HG03432 (cell line): ENCODE measurements at regions not wholly inside any gene's neighbourhood (a gene's known extent, or its start where the extent isn't known, plus 50 kb on each side); places are given as distances from the start of the nearest gene placed in this dataset.

Experiments used
- ATAC-seq: cut with Tn5 transposase; IDR thresholded peaks from one replicate; pipeline ENCODE4 v1.9.1; 2021; ENCODE audit warnings: mild to moderate bottlenecking, moderate library complexity; ENCODE audit not compliant: unreplicated experiment

DNA sequence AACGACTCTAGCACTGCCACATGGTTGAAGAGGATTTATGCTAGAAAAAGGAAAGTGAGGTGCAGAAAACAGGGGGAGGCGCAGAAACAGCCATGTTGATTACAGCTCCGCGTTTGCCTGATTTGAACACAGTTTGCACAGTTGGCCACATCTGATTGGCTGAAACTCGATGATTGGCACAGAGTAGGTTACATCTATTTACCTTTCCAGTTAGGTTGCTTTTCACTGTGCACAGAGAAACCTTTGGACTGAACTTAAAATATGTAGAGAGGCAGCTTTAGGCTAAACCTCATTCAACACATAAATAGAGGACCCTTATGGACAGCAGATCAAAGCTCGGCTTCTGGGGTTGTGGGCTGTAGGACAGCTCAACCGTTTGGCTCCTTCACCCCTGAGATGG lies 153.7 kb upstream of the APCDD1 start:
- ATAC-seq, result no peak

DNA sequence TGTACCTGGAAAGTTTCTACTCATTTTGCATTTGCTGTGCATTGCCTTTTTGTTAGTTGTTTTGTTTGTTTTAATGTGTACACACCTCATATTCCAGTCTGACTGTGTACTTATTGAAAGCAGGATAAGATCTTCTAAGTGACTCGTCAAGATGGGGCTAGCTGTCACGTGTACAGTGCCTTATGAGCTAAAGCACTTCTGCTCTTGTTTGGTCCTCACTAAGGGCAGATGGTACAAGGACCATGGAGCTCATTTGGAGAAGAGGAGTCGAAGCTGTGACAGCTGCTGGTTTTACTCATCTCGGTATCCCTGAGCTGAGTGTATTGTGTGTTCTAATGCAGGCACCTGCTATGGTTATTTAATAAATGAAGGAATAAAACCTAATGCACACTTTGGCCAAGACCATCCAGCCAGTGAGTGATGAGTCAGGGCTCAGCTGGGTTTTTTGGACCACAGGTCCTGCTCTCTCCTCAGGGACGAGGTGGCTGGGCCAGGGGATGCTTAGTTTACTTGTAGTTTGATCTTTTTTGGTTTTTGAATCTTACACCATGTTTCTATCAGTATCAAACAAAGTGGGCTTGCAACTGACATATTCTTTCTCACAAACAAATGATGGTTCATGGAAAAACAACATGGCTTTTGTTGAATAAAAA lies 152.5 kb upstream of the APCDD1 start:
- ATAC-seq, result no peak

DNA sequence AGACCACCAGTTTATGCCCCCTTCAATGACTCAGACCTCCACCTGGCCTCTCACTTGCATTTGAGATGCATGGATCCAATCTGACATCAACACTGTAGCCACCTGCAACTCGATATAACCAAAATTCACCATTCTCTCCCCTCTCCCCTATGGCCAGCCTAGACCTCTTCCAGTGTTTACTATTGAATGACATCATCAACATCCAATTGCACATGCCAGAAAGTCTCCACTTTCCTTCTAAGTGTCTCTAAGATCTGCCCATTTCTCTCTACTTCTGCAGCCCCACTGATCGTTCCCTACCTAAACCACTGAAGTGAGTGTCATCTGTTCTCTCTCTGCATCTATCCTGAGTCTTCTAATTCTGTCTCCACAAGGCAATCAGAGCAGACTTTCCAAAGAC lies 151.3 kb upstream of the APCDD1 start:
- no peak for ATAC-seq

DNA sequence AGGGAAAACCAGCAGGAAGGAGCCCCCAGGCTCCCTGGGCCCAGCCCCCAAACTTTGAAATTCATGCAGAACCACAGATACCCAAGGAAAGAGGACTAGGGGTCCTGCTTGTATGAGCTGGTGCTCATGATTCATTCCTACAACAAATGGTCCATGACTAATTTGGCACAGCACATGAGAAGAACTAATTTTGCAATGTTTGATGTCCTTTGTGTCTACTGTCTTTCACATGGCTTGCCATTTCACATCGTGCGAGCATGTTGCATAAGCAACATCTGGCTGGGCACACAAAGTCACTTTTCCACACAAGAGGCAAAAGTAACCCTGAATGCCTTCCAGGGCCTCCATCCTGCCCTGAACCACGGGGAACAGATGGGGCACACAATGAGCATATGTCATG lies 149.6 kb upstream of the APCDD1 start:
- no peak for ATAC-seq

DNA sequence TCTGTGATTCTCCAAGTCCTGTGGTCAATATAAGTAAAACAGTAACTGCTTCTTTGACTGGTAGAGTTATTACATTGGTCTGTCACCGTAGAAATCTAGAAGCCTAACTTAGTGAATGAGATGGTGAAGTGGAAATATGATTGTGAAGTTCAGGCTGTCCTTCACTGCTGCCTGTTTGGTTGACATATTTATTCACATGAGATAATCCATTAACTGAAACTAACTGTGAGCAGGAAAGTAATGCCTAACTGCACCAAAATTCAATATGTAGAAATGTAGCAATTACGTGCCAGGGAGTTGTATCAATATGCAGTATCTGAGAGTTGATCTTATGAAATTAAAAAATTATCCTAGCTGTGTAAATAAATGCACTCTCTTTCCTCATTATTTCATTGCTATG lies 147.7 kb upstream of the APCDD1 start:
- ATAC-seq, result no peak

DNA sequence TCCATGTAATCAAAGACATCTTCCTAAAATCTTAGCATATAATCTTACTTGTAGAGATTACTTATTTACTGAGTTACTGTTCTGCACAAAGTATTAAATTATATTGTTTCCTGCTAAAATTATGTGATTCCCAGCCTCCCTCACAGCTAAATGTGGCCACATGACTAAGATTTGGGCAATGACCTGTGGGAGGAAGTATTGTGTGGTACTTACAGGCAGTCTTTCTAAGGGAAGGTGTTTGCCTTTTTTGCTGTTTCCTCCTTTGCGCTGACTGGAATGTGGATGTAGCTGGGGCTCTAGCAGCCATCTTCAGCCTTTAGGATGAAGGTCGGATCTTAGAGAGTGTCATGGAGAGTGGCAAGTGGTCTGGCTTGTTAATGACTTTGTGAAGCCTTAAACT lies 146.3 kb upstream of the APCDD1 start:
- no peak for ATAC-seq

DNA sequence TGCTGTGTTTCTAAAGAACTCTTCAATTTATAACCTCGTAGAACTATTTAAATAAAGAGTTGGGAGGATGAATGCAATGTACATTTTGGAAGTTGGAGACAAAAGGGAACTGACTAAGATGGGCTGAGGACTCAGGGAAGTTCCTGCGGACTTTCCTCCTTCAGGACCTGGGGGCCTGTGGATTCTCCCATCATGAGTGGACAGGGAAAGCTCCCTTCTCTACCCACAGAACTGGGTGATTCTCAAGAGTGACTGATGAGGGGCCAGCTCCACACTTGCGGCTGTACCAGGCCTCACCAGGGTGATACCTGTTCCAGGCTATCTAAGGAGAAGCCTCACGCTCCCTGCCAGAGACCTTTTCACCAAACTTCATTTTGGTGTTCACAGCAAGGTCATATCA lies 143.8 kb upstream of the APCDD1 start:
- ATAC-seq, result no peak

DNA sequence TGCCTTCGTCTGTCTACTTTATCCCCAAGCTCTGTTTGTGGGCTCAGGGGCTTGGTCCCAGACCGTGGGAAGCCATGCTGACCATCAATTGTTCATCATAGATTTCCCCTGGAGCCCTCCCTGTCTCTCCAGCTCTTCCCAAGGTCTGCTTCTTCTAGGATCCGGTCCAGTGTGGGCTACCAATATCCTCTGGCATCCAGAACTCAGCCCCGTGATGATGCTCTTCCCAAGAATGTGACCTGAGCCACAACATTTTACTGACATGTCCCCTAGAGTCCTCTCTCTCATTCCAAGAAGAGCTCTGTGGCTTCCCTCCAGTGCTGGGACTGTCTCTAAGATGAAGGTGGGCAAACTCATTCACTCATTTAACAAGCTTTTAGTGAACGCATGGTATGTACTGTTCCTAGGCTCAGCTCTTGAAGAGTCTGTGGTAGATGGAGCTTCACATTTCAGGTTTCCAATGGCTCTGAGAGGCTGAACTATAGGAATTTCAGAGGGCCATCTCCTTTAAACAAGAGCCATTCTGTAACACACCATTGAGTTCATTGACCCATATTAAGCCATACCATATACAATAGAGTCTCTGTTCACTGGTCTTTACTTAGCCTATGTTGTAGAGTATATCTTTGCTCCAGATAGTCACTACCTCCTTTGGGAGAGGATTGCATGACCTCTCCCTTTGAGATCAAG lies 142.0 kb upstream of the APCDD1 start:
- ATAC-seq, result no peak

DNA sequence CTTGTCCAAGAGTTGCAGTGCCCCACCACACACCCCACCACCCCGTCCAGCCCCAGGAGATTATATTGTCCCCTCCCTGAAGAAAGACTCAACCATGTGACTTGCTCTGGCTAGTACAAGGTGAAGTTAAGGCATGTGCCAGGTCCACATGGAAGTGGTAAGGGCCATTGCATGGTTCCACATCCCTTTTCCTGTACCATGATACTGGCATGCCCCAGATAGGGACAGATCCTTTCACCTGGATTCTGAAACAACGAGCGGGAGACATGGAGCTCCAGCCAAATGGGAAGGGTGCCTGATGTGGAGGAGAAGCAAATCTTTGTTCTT lies 141.5 kb upstream of the APCDD1 start:
- no peak for ATAC-seq

DNA sequence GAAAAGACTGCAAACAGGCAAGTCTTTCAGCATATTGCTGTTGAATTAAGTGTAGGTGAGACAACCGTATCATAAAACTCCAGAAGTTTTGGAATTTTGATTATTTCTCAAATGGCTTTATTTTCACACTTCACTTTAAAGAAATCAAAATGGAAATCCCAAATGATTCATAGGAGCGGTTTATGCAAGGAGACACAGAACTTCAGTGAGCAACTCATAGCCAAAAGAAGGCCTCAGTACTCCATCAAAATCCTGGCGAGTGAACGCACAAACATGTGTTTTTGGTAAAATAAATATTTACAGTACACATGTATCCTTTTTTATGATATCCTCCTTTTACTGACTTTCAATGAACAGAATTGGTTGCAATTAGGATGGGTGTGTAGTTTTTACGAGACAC lies 140.4 kb upstream of the APCDD1 start:
- ATAC-seq, result no peak

DNA sequence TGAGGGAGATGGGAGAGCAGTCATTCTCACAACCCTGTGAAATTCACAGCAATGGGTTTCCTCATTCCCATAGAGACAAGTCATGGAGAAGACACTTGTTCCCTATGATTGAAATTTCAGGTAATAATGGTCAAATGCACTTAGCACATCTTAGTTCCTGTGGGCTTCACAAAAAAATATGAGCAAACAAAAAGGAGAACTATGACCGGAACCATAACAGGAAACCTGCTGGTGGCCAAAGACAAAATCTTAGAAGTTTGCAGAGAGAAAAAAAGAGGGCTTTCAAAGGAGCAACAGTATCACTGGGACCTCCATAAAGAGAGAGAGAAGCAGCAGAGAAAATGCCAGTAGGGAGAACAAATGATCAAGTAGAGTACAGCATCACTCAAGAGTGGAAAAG lies 138.9 kb upstream of the APCDD1 start:
- no peak for ATAC-seq

DNA sequence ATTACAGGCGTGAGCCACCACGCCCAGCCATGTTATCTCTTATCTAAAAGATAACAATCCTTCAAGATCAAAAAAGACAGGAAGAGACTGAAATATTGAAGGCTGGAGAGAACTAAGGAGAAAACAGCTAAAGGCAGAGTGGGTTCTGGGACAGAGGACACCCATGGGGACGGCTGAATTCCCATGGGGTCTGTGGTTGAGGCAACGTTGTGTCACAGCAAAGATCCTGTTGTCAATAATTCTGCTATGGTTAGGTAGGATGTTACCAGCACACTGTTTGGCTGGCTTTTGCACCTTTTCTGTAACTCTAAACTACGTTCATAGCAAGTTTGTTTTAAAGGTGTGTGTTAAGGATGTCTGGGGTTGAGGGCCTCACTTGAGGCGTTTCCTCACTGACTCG lies 137.7 kb upstream of the APCDD1 start:
- ATAC-seq, result no peak

DNA sequence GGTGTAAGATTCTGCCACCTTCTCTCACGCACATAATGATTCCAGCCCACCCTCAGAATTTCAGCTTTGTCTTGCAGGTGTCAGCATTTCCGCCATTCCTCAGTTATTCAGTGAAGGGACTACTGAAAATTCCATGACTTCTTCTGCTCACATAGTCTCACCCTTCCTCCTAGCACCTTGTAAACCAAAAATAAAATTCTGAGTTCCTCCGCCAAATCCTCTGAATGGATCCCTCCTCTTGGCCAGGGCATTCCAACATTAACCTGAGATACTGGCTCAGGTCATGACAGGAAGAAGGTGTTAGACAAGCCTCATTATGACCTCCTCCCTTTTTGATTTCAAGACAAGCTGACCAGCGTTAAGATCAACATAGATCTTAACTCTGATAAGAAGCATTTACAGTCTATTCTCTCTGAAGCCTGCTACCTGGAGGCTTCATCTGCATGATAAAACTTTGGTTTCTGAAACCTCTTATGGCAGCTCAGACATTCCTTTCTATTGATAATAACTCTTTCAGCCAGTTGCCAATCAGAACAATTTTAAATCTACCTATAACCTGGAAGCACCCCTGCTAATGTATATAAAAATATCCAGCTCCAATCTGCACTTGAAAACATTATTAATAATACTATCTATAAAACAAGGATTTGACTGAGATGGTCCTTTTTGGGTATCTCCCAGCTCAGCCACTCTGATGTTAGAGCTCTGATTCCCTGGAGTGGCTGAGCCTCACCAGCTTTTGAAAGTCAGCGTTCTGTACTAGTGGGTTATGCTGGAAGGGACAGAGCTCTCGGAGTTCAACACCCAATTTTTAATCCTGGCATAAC lies 136.4 kb upstream of the APCDD1 start:
- no peak for ATAC-seq

DNA sequence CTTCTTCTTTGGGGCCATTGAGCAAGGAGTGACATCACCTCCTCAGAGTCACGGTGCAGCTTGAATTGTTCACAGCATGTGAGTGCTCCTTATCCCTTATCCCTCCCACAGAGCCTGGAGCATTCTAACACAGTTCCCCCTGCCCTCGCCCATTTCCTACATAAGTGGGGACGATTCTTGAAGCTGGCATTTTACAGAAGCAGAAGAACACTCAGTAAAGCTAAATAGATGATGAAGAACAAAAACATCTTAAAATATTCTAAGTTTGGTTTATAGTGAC lies 135.8 kb upstream of the APCDD1 start:
- no peak for ATAC-seq

DNA sequence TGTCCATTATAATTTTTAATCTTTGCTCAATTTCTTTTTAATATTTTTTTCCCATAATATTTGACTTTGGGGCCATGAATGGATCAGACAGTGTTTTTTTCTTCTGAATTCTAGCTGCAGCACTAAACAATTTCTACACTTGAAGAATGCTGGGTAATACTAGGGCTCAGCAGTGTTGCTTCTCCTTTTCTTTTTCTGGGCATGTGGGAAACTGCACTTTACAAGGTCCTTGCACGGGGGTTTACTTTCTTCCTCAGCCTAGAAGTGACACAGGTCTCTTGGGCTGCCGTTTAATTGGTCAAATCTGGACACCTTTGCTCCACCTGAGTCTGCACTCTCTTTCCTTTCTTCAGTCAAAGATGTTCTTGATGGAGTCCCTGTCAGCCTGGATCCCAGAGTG lies 135.4 kb upstream of the APCDD1 start:
- no peak for ATAC-seq

DNA sequence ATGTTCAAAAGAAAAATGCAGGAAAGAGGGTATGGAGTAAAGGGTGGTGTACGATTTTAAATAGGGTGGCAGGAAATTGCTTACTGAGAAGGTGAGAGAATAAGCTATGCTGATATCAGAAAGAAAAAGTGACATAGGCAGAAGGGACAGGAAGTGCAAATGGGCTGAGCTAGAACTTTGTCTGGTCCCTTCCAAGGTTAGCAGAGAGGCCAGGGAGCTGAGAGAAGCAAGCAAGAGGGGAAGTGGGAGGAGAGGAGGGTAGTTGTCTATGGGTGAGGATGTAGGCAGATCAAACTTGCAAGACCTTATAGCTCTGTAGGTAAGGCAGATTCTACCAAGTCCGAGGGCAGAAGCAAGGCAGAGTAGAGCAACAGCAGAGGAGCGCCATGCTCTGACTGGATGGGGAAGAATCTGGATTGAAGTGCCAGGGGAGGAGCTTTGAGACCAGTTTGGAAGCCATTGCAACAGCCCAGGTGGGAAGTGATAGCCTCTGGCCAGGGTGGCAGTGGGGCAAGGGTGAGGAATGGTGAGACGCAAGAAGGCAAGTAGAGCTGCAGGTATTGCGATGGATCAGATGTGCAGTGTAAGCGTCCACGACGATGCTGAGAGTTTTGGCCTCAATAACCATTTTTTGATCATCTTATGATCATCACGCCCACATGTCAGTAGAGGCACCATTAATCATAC lies 134.4 kb upstream of the APCDD1 start:
- ATAC-seq, result no peak

DNA sequence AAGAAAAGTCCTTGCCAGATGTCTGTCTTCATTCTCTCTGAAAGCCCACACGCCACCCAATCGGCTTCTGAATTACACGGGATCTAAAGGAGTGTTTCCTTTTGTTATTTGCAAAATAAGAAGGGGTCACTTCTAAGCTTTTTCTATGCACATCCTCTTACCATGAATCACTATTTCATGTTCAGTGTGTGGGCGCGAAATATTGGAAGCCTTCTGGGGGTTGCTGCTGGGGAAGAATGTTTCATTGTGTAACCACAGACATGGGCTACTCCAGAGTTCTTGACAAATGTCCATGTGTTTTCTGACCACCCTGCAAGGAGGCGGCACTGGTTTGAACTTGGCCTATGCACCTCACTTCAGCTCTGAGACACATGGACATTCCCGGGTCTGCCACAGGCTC lies 133.6 kb upstream of the APCDD1 start:
- no peak for ATAC-seq

DNA sequence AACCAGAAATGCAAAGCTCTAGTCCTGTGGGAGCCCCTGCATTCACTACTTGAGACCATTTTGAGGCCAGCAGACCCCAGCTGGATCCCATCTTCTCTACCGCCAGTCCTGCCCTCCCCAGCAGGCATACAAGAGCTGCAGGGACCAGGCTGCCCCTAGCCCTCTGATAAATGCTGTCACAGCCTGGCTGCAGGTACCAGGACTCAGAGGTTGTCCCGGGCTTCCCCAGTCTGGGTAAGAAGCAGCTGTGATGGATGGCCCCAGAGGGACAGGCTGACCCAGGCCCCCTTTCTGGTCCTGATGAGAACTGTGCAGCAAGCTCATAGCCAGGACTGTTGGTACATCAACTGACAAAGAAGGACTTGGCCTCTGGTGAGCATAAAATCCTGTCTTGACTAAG lies 132.9 kb upstream of the APCDD1 start:
- no peak for ATAC-seq

DNA sequence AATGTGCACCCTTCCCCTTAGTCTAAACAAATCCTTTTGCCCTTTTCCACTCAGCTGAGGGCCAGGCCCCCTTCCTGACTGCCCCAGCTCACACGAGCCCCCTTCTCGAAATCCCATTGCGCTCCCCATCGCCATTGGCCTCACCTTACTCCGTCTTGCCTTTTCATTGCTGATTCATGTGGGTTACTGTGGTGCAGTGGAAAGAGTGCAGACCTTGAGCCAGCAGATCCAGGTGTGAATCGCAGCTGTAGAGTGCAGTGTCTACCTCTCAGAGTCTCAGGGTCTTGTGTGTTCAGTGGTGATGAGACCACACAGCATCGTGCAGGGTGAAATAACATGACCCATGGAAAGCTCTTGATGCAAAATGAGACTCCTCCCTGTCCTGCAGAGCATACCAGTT lies 132.4 kb upstream of the APCDD1 start:
- ATAC-seq, result no peak

DNA sequence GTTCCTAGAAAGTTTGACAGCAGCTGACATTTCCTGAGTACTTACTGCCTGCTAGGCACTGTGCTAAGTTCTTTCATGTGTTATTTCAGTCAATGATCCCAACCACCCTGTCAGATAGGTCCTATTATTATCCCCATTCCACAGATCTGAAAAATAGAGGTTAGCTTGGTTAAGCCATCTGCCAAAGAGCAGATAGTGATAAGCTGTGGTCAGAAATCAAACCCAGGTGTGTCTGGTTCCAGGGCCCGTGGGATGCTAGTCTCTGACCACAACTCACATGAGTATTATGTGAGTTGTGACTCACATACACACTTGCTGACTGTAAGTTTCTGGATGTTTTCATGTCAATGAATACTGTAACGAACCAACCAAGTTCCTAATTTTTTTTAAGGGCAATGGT lies 132.0 kb upstream of the APCDD1 start:
- ATAC-seq, result no peak

DNA sequence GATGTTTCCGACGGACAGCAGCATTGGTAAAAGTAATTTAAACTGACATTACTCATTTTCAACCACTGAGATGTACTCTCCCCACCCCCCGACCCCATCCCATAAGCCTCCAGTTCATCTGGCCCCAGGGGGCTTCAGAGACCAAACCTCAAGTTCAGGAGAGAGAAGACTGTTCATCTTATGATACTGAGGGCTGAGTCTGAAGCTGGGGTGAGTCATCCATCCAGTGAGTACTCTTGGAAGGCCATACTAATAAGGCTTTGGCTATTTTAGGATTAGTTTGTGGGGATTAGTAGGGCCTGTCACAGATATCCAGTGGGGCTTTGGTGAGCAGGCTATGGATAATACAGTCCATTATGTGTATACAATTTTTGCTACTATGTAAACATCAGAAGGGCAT lies 125.3 kb upstream of the APCDD1 start:
- ATAC-seq, result no peak

DNA sequence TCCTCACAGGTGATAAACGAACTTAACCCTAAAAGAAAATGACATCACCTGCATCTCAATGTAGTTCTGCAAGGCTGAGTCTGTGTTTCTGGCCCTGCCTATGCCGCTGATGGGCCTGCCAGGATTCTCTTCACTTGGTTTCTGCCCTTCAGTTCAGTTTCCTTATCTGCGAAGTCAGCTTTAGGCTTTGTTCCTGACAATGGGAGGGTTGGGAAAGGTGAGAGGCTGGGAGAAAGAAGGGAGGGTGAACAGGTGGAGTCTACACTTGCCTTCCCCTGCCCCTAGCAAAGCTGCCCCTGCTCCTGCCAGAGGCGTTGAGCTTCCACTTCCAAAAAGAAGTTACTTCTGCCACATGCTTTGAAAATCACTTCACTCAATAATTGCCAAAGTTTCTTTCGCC lies 124.0 kb upstream of the APCDD1 start:
- no peak for ATAC-seq
